H1 (cell line): ENCODE measurements at regions not wholly inside any gene's neighbourhood (a gene's known extent, or its start where the extent isn't known, plus 50 kb on each side); places are given as distances from the start of the nearest gene placed in this dataset.

Experiments
- CTCF ChIA-PET: fragments of 300-600 bp; sonication (Branson Sonifier 250); formaldehyde crosslinking; loops from one replicate; lab custom pipeline; 2021; ENCODE audit not compliant: partially characterized antibody; lab: Charles Lee
- POLR2A ChIA-PET: fragments of 300-600 bp; sonication (Branson Sonifier 250); formaldehyde crosslinking; loops from one replicate; lab custom pipeline; 2021; ENCODE audit warnings: inconsistent platforms; ENCODE audit not compliant: partially characterized antibody; lab: Charles Lee
- DNase-seq, 2 experiments: peaks; one replicate each; pipeline versions ENCODE4 v3.0.0 to v3.0.0-alpha.2; 2010 to 2022; ENCODE audit warnings: low spot score in 2 of 2, low read depth in 1 of 2, mixed read lengths in 1 of 2
- FAIRE-seq: peaks from 2 replicates; lab custom pipeline; 2011; peaks lifted over from hg19 to GRCh38; lab: Jason Lieb, UNC
- H2AFZ ChIP-seq: 2 replicates; pipeline ENCODE4 v1.8.1; 2012; ENCODE audit warnings: low read length, inconsistent platforms
- H2AK5ac ChIP-seq: 2 replicates; pipeline ENCODE4 v1.6.1; 2013; ENCODE audit warnings: low read depth, low read length
- H2BK120ac ChIP-seq: replicated peaks from 2 replicates; pipeline ENCODE3; 2013; ENCODE audit warnings: low read depth, low read length, inconsistent platforms
- H2BK12ac ChIP-seq: 2 replicates; pipeline ENCODE4 v1.6.1; 2013; ENCODE audit warnings: low read depth, low read length
- H2BK15ac ChIP-seq: 2 replicates; pipeline ENCODE4 v1.6.1; 2013; ENCODE audit warnings: low read length
- H2BK20ac ChIP-seq: 2 replicates; pipeline ENCODE4 v1.6.1; 2013; ENCODE audit warnings: low read length
- H2BK5ac ChIP-seq: 2 replicates; pipeline ENCODE4 v1.6.1; 2013; ENCODE audit warnings: low read depth, low read length
- H3K14ac ChIP-seq: 2 replicates; pipeline ENCODE4 v1.6.1; 2013; ENCODE audit warnings: inconsistent platforms; ENCODE audit not compliant: insufficient read length
- H3K18ac ChIP-seq: 2 replicates; pipeline ENCODE4 v1.6.1; 2013; ENCODE audit warnings: low read length; ENCODE audit errors: extremely low read depth
- H3K23ac ChIP-seq: 2 replicates; pipeline ENCODE4 v1.6.1; 2013; ENCODE audit warnings: inconsistent platforms; ENCODE audit not compliant: insufficient read length
- H3K23me2 ChIP-seq: 2 replicates; pipeline ENCODE4 v1.6.1; 2013; ENCODE audit warnings: low read depth, low read length
- H3K27ac ChIP-seq: 2 replicates; pipeline ENCODE4 v1.6.1; 2011; ENCODE audit warnings: low read depth, low read length, inconsistent platforms
- H3K27me3 ChIP-seq, 4 experiments: replicated peaks in 1 of 4; 1 replicate in 1 of 4; 2 replicates in 3 of 4; pipeline versions ENCODE4 v1.6.1 to v1.8.1; 2011 to 2013; ENCODE audit warnings: low read length in 3 of 4, mild to moderate bottlenecking in 3 of 4, inconsistent platforms in 2 of 4, mixed read lengths in 2 of 4, moderate library complexity in 1 of 4; ENCODE audit not compliant: control insufficient read depth in 3 of 4, insufficient read depth in 3 of 4; ENCODE audit errors: extremely low read depth in 1 of 4
- H3K36me3 ChIP-seq, 4 experiments: 2 replicates each; pipeline versions ENCODE4 v1.6.1 to v1.8.1; 2011 to 2013; ENCODE audit warnings: mild to moderate bottlenecking in 4 of 4, low read length in 3 of 4, moderate library complexity in 2 of 4, control low read depth in 1 of 4, inconsistent platforms in 1 of 4; ENCODE audit not compliant: insufficient read depth in 4 of 4, control insufficient read depth in 2 of 4
- H3K4ac ChIP-seq: replicated peaks from 2 replicates; pipeline ENCODE3; 2013; ENCODE audit warnings: low read length, low read depth, mixed read lengths, inconsistent platforms; ENCODE audit not compliant: insufficient read length
- H3K4me1 ChIP-seq, 4 experiments: replicated peaks in 1 of 4; 1 replicate in 1 of 4; 2 replicates in 3 of 4; pipeline versions ENCODE4 v1.6.1 to v1.8.1; 2011 to 2013; ENCODE audit warnings: low read length in 3 of 4, inconsistent platforms in 2 of 4, mixed read lengths in 1 of 4; ENCODE audit not compliant: insufficient read depth in 4 of 4, control insufficient read depth in 3 of 4
- H3K4me2 ChIP-seq, 2 experiments: 2 replicates each; pipeline versions ENCODE4 v1.6.1 to v1.8.1; 2011 to 2013; ENCODE audit warnings: low read depth in 2 of 2, low read length in 2 of 2, control low read depth in 1 of 2, inconsistent platforms in 1 of 2, mild to moderate bottlenecking in 1 of 2; ENCODE audit not compliant: insufficient read depth in 1 of 2
- H3K4me3 ChIP-seq, 4 experiments: fragments of 200-600, 300-600 bp in 1 of 4; sonication (generic), shearing (Covaris generic), sonication (Bioruptor Twin) in 1 of 4; 2 replicates each; pipeline versions ENCODE4 v1.5.1 to v1.8.1; 2011 to 2016; ENCODE audit warnings: low read length in 4 of 4, low read depth in 3 of 4, control low read depth in 2 of 4, inconsistent platforms in 2 of 4, mild to moderate bottlenecking in 2 of 4, mixed read lengths in 1 of 4, moderate library complexity in 1 of 4; ENCODE audit not compliant: insufficient read depth in 2 of 4; ENCODE audit errors: extremely low read depth in 1 of 4
- H3K56ac ChIP-seq: replicated peaks from 2 replicates; pipeline ENCODE3; 2013; ENCODE audit warnings: low read depth, mild to moderate bottlenecking, mixed read lengths, low read length, inconsistent platforms; ENCODE audit not compliant: insufficient read length
- H3K79me1 ChIP-seq: 2 replicates; pipeline ENCODE4 v1.6.1; 2013; ENCODE audit warnings: low read depth, low read length, control low read depth
- H3K79me2 ChIP-seq, 2 experiments: 2 replicates each; pipeline versions ENCODE4 v1.6.1 to v1.8.1; 2012 to 2013; ENCODE audit warnings: low read length in 2 of 2, mild to moderate bottlenecking in 2 of 2, inconsistent platforms in 1 of 2; ENCODE audit not compliant: insufficient read depth in 2 of 2, control insufficient read depth in 1 of 2
- H3K9ac ChIP-seq, 4 experiments: replicated peaks in 1 of 4; 1 replicate in 1 of 4; 2 replicates in 3 of 4; pipeline versions ENCODE4 v1.6.1 to v1.8.1; 2011 to 2013; ENCODE audit warnings: low read depth in 3 of 4, low read length in 3 of 4, control low read depth in 2 of 4, mild to moderate bottlenecking in 2 of 4, moderate library complexity in 2 of 4, inconsistent platforms in 1 of 4; ENCODE audit errors: extremely low read depth in 1 of 4
- H3K9me3 ChIP-seq, 2 experiments: 2 replicates each; pipeline versions ENCODE4 v1.6.1 to v1.8.1; 2012 to 2013; ENCODE audit warnings: mild to moderate bottlenecking in 2 of 2, moderate library complexity in 2 of 2, control low read depth in 1 of 2, inconsistent platforms in 1 of 2, low read depth in 1 of 2, low read length in 1 of 2, mixed read lengths in 1 of 2; ENCODE audit not compliant: insufficient read depth in 2 of 2
- H4K20me1 ChIP-seq, 2 experiments: replicated peaks in 1 of 2; 2 replicates each; pipeline versions ENCODE3 to v1.8.1; 2011 to 2013; ENCODE audit warnings: inconsistent platforms in 2 of 2, low read length in 2 of 2, mild to moderate bottlenecking in 1 of 2; ENCODE audit not compliant: insufficient read depth in 2 of 2, control insufficient read depth in 1 of 2
- H4K5ac ChIP-seq: 2 replicates; pipeline ENCODE4 v1.6.1; 2013; ENCODE audit warnings: low read length, low read depth, mixed read lengths, inconsistent platforms; ENCODE audit not compliant: insufficient read length
- H4K8ac ChIP-seq: 2 replicates; pipeline ENCODE4 v1.8.0; 2013; ENCODE audit warnings: mild to moderate bottlenecking, moderate library complexity, low read length, inconsistent platforms; ENCODE audit not compliant: insufficient read depth; ENCODE audit errors: extremely low read depth
- H4K91ac ChIP-seq: replicated peaks from 2 replicates; pipeline ENCODE3; 2013; ENCODE audit warnings: low read length, mixed read lengths, inconsistent platforms; ENCODE audit not compliant: insufficient read length
- RAD21 ChIP-seq, 2 experiments: IDR thresholded peaks in 1 of 2; conservative IDR thresholded peaks in 1 of 2; 2 replicates each; pipeline ENCODE4 v1.6.1; 2011; ENCODE audit warnings: low read depth in 2 of 2, low read length in 2 of 2, improper control_type of control experiment in 1 of 2, inconsistent platforms in 1 of 2, mild to moderate bottlenecking in 1 of 2, moderate library complexity in 1 of 2
- SUZ12 ChIP-seq: fragments of 200-600 bp; sonication (generic); IDR thresholded peaks from 2 replicates; pipeline ENCODE4 v1.6.1; 2012; ENCODE audit warnings: mild to moderate bottlenecking, inconsistent platforms, low read length, moderate library complexity, mixed read lengths
- whole genome bisulfite sequencing, 2 experiments: shearing (Covaris generic) in 1 of 2; methylation state at CpG; one replicate each; pipeline versions ENCODE4 v1.1.6 to v1.1.7; 2013 to 2015; ENCODE audit warnings: low lambda C conversion rate in 2 of 2, mixed read lengths in 2 of 2, inconsistent platforms in 1 of 2, low coverage in 1 of 2, missing lambda C conversion rate in 1 of 2; ENCODE audit not compliant: insufficient replicate concordance in 2 of 2, insufficient coverage in 1 of 2, insufficient read length in 1 of 2; ENCODE audit errors: extremely low coverage in 1 of 2, missing lambda C conversion rate in 1 of 2; 5-methylcytosine and 5-hydroxymethylcytosine counted together
- TF ChIP-seq, protein P1 (sequence below), 3 experiments: IDR thresholded peaks; 1 replicate in 2 of 3; 2 replicates in 1 of 3; pipeline versions ENCODE4 v1.5.1 to v1.6.1; 2011; ENCODE audit warnings: low read length in 3 of 3, mild to moderate bottlenecking in 3 of 3, inconsistent platforms in 2 of 3, low read depth in 1 of 3, moderate library complexity in 1 of 3; ENCODE audit not compliant: insufficient read depth in 1 of 3; ENCODE audit errors: control extremely low read depth in 1 of 3

DNA sequence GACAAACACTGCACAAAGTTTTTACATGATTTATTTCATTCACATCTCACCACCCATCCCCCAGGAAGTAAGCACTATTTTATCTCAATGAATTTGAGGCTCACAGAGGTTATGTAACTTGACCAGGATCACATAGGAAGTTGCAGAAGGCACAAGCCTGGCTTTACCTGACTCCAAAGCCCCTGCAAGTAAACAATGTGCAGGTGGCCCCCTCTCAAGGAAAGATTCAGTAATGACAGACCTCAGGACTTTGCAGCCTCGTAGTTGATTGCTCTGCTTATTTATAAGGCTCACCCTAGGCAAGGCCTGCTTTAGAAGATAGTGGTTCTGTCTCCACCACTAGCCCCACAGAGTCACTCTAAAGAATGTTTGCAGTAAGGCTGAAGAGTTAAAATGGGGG lies 79.8 kb upstream of the MDFIC2 start:
- Histone ChIP-seq H3K4me1 (no peaks in the 10 kb centered on the region), H3K36me3 (no peaks in the 10 kb centered on the region), H3K23me2 (no peaks in the 10 kb centered on the region), H2BK5ac (no peak overlapping the region), H3K56ac (no peak overlapping the region), H3K79me2 (no peaks in the 10 kb centered on the region), H3K4me3 (no peak overlapping the region), H4K91ac (no peak overlapping the region), H2BK20ac (no peak overlapping the region), H2AK5ac (no peak overlapping the region)
- TF ChIP-seq SUZ12: no peak
- TF ChIP-seq RAD21 (IDR thresholded peaks at IDR 0.05 in 1 of 2, conservative IDR thresholded peaks at IDR 0.05 in 1 of 2; ENCODE audit: low read depth in 2 of 2, low read length in 2 of 2): peak; percentile 76 to 84
- TF ChIP-seq, protein P1, sequence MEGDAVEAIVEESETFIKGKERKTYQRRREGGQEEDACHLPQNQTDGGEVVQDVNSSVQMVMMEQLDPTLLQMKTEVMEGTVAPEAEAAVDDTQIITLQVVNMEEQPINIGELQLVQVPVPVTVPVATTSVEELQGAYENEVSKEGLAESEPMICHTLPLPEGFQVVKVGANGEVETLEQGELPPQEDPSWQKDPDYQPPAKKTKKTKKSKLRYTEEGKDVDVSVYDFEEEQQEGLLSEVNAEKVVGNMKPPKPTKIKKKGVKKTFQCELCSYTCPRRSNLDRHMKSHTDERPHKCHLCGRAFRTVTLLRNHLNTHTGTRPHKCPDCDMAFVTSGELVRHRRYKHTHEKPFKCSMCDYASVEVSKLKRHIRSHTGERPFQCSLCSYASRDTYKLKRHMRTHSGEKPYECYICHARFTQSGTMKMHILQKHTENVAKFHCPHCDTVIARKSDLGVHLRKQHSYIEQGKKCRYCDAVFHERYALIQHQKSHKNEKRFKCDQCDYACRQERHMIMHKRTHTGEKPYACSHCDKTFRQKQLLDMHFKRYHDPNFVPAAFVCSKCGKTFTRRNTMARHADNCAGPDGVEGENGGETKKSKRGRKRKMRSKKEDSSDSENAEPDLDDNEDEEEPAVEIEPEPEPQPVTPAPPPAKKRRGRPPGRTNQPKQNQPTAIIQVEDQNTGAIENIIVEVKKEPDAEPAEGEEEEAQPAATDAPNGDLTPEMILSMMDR (IDR thresholded peaks at IDR 0.05; ENCODE audit: control extremely low read depth in 1 of 3, insufficient read depth in 1 of 3, low read depth in 1 of 3, low read length in 3 of 3): peak in 2 of 3 experiments; percentile 57 to 61; a peak in 3 of 4 replicates
- TF ChIP-seq, all 59 proteins: peak for 2
- WGBS, 2 experiments: 83% methylated on average over 1 of the region's 1 CpG; no CpG with 5 or more reads in 1 of the 2 experiments
- Histone ChIP-seq H2BK120ac (no peak overlapping the region), H4K20me1 (no peaks in the 10 kb centered on the region), H2BK15ac (no peak overlapping the region), H3K27me3 (no peaks in the 10 kb centered on the region), H3K9me3 (peaks cover 0 to 4% of the 10 kb centered on the region in 2 experiments; a peak in 1 of 4 replicates), H3K27ac (no peak overlapping the region), H3K18ac (no peak overlapping the region), H3K4ac (no peak overlapping the region), H3K9ac (no peak overlapping the region), H2BK12ac (no peak overlapping the region), H4K5ac (no peak overlapping the region), H3K79me1 (no peaks in the 10 kb centered on the region), H3K14ac (no peak overlapping the region), H3K23ac (no peak overlapping the region), H3K4me2 (no peak overlapping the region), H2AFZ (peak overlapping the region; percentile 30; the same call in 1 of the 2 replicates), H4K8ac (no peak overlapping the region)
- ChIA-PET CTCF (interaction anchor here (1.1 to 1.5 kb wide), 2 partner anchors 13 to 296 kb away, joined by 3 to 4 read pairs; no protein-coding TSS in a partner anchor), POLR2A (no interaction called here)
- DNase-seq (peak; percentile 3 to 48), FAIRE-seq (peak; percentile 48)
